ENCODE measurements at regions not wholly inside any gene's neighbourhood (a gene's known extent, or its start where the extent isn't known, plus 50 kb on each side); places are given as distances from the start of the nearest gene placed in this dataset.
A peak's percentile ranks its signal among the peaks of the same experiment; 100 is the strongest.

DNA sequence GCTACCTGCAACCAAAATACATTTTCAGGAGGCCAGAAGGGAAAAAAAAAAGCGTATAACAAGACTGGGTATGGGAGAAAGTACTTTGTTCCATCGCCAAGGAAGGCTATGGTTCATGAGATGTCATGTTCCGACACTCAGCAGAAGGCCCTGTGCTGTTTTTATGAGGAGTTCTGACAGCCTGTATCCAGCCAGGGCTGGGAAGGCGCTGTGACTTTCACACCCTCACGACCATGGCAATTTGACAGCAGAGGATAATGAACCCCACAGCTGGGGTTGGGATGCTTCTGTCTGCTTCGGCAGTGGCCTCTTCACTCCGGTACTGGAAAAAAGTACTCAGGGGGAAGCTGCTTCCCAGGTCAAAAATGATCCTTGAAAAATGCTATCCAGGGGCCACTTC, 154.4 kb downstream of the PRELID2 start:
- Histone ChIP-seq H3K4me2 (ENCODE audit: low read depth, low read length) (no peak overlapping the region), H3K9me3 (ENCODE audit: control insufficient read depth, insufficient read depth, low read length) (no peaks in the 10 kb centered on the region), H4K91ac (ENCODE audit: insufficient read depth, low read depth, low read length) (0 out of 2 replicates have a peak overlapping the region, but pooled peaks have one; percentile 9), H3K56ac (ENCODE audit: extremely low read depth, insufficient read depth, low read length) (no peak overlapping the region), H3K4ac (ENCODE audit: low read depth, low read length) (no peak overlapping the region; the same call in 1 of the 2 replicates), H3K18ac (ENCODE audit: low read depth, low read length) (no peak overlapping the region), H3K27me3 (ENCODE audit: control insufficient read depth, insufficient read depth, low read length) (no peaks in the 10 kb centered on the region), H2BK5ac (ENCODE audit: low read depth, low read length, poor library complexity, severe bottlenecking) (no peak overlapping the region), H2AK5ac (ENCODE audit: low read depth, low read length) (no peak overlapping the region), H3K14ac (replicated peaks; ENCODE audit: low read depth, low read length) (no peak overlapping the region), H2AFZ (replicated peaks; ENCODE audit: low read length, poor library complexity) (peak overlapping the region; percentile 8), H2BK20ac (ENCODE audit: low read depth, low read length) (no peak overlapping the region), H3K27ac (ENCODE audit: insufficient read depth, low read length) (no peak overlapping the region), H3K4me3 (ENCODE audit: insufficient read depth, low read depth, low read length) (no peak overlapping the region), H3K79me1 (ENCODE audit: low read depth in 1 of 2, low read length in 2 of 2) (no peaks in the 10 kb centered on the region), H4K20me1 (ENCODE audit: insufficient read depth, low read length) (no peaks in the 10 kb centered on the region), H2BK15ac (ENCODE audit: low read depth, low read length) (no peak overlapping the region), H3K4me1 (ENCODE audit: control insufficient read depth, insufficient read depth, low read length) (no peaks in the 10 kb centered on the region), H4K8ac (ENCODE audit: low read depth in 2 of 2, low read length in 2 of 2) (peak overlapping the region in 1 of 2 experiments; percentile 10; a peak in 1 of 4 replicates), H3K9ac (ENCODE audit: low read depth, low read length) (no peak overlapping the region), H2BK120ac (ENCODE audit: low read depth, low read length) (no peak overlapping the region), H3K9me1 (ENCODE audit: insufficient read depth, low read length) (no peaks in the 10 kb centered on the region), H3K36me3 (ENCODE audit: control insufficient read depth, insufficient read depth, low read length) (no peaks in the 10 kb centered on the region), H2AK9ac (replicated peaks; ENCODE audit: low read depth, low read length, poor library complexity) (no peak overlapping the region), H3K23ac (ENCODE audit: low read depth, low read length) (no peak overlapping the region), H4K5ac (ENCODE audit: low read depth, low read length) (no peak overlapping the region)
- 56% methylated on average over 3 of the region's 7 CpGs; no CpG with 5 or more reads in 1 of the 2 experiments for WGBS, 2 experiments (ENCODE audit: extremely low coverage in 2 of 2, insufficient read length in 1 of 2)
- dilution Hi-C loops (cut with HindIII; ENCODE audit: low sequenced_read_pairs, unreplicated experiment): no loop called here
- in situ Hi-C loops (cut with MboI; ENCODE audit: low sequenced_read_pairs): loop anchor here (10.0 kb wide), 1 partner anchor 374 kb away; no protein-coding TSS in a partner anchor
- TF ChIP-seq RCOR1 (IDR thresholded peaks at IDR 0.05; ENCODE audit: insufficient replicate concordance, low read length): no peak
- TF ChIP-seq CHD1 (IDR thresholded peaks at IDR 0.05; ENCODE audit: low read depth, low read length): no peak
- no peak for TF ChIP-seq RAD21 (IDR thresholded peaks at IDR 0.05; ENCODE audit: low read length)
- TF ChIP-seq POLR2A (IDR thresholded peaks at IDR 0.05; ENCODE audit: low read depth, low read length): no peak
- TF ChIP-seq ELK1 (IDR thresholded peaks at IDR 0.05; ENCODE audit: borderline replicate concordance, low read depth, low read length): no peak
- no peak for TF ChIP-seq CEBPB (IDR thresholded peaks at IDR 0.05; ENCODE audit: low read depth, low read length)
- no peak for TF ChIP-seq FOS (IDR thresholded peaks at IDR 0.05; ENCODE audit: low read depth, low read length)
- no peak for TF ChIP-seq SMC3 (IDR thresholded peaks at IDR 0.05; ENCODE audit: low read depth, low read length)
- TF ChIP-seq RFX5 (IDR thresholded peaks at IDR 0.05; ENCODE audit: low read depth, low read length): no peak
- no peak for TF ChIP-seq BHLHE40 (IDR thresholded peaks at IDR 0.05; ENCODE audit: low read depth, low read length)
- TF ChIP-seq MAZ (IDR thresholded peaks at IDR 0.05; ENCODE audit: borderline replicate concordance, low read depth, low read length): no peak
- TF ChIP-seq MAFK (IDR thresholded peaks at IDR 0.05; ENCODE audit: low read depth, low read length): no peak
- TF ChIP-seq NFE2L2 (IDR thresholded peaks at IDR 0.05; ENCODE audit: low read depth, low read length): no peak
- TF ChIP-seq MXI1 (IDR thresholded peaks at IDR 0.05; ENCODE audit: borderline replicate concordance, low read depth, low read length): no peak
- TF ChIP-seq, protein P1, sequence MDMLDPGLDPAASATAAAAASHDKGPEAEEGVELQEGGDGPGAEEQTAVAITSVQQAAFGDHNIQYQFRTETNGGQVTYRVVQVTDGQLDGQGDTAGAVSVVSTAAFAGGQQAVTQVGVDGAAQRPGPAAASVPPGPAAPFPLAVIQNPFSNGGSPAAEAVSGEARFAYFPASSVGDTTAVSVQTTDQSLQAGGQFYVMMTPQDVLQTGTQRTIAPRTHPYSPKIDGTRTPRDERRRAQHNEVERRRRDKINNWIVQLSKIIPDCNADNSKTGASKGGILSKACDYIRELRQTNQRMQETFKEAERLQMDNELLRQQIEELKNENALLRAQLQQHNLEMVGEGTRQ (IDR thresholded peaks at IDR 0.05; ENCODE audit: low read depth, low read length): no peak
- no peak for TF ChIP-seq CTCF (conservative IDR thresholded peaks at IDR 0.05; ENCODE audit: low read depth, low read length)
- DNase-seq (no peak), ATAC-seq (ENCODE audit: low read depth) (no peak)
- BruUV-seq (replicated peaks): no TSS peak
- intact Hi-C loops (cut with micrococcal nuclease): loop anchor here (1.0 to 2.0 kb wide), 2 partner anchors 208 to 368 kb away; no protein-coding TSS in a partner anchor
- ChIA-PET POLR2A (ENCODE audit: unreplicated experiment) (no interaction called here), CTCF (interaction anchor here (0.6 to 1.4 kb wide), 4 partner anchors 9 to 550 kb away, joined by 3 read pairs; no protein-coding TSS in a partner anchor)

Measured in IMR-90 (cell line).